ENCODE measurements at regions not wholly inside any gene's neighbourhood (a gene's known extent, or its start where the extent isn't known, plus 50 kb on each side); places are given as distances from the start of the nearest gene placed in this dataset.

- no peak for TF ChIP-seq MAX (IDR thresholded peaks at IDR 0.05)
- TF ChIP-seq NFIC (IDR thresholded peaks at IDR 0.05) = no peak
- no peak for TF ChIP-seq TAF1 (IDR thresholded peaks at IDR 0.05; ENCODE audit: low read depth)
- TF ChIP-seq EP300 (IDR thresholded peaks at IDR 0.05; ENCODE audit: borderline replicate concordance) = no peak
- no peak for TF ChIP-seq REST (IDR thresholded peaks at IDR 0.05; ENCODE audit: low read depth)
- TF ChIP-seq FOXM1 (IDR thresholded peaks at IDR 0.05; ENCODE audit: borderline replicate concordance, low read depth) = no peak
- no peak for TF ChIP-seq TEAD4 (IDR thresholded peaks at IDR 0.05)
- TF ChIP-seq CREB1 (IDR thresholded peaks at IDR 0.05; ENCODE audit: low read depth) = no peak
- TF ChIP-seq RAD21 (IDR thresholded peaks at IDR 0.05; ENCODE audit: low read depth) = no peak
- no peak for TF ChIP-seq CEBPB (IDR thresholded peaks at IDR 0.05)
- TF ChIP-seq YY1 (IDR thresholded peaks at IDR 0.05; ENCODE audit: low read depth) = no peak
Observed at GRCh38 chrX:38919853-38920528, 118.7 kb downstream of the MID1IP1 start.

Data from Ishikawa (cell line).